ENCODE measurements at regions not wholly inside any gene's neighbourhood (a gene's known extent, or its start where the extent isn't known, plus 50 kb on each side); places are given as distances from the start of the nearest gene placed in this dataset.

DNA sequence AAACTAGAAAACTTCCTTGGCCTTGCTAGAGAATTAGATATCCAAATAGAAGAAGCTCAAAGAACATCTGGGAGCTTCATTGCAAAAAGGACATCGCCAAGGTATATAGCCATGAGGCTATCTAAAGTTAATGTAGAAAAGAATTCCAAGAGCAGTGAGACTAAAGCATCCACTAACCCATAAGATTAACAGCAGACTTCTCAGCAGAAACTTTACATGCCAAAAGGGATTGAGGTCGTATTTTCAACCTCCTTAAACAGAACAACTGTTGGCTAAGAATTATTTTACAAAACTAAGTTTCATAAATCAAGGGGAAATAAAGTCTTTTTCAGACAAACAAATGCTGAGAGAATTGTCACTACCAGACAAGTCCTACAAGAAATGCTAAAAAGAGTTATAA lies 149.1 kb upstream of the COL21A1 start:
- no peak overlapping the region for H3K56ac ChIP-seq (replicated peaks; ENCODE audit: insufficient read length, low read depth, low read length)
- H2BK5ac ChIP-seq (ENCODE audit: low read depth, low read length) = no peak overlapping the region
- no peak overlapping the region for H2BK120ac ChIP-seq (replicated peaks; ENCODE audit: low read depth, low read length)
- no peak overlapping the region for H3K23ac ChIP-seq (ENCODE audit: insufficient read length)
- no peak overlapping the region for H4K91ac ChIP-seq (replicated peaks; ENCODE audit: insufficient read length, low read length)
- no peak overlapping the region for H3K9ac ChIP-seq (replicated peaks in 1 of 4; ENCODE audit: extremely low read depth in 1 of 4, low read depth in 3 of 4, low read length in 3 of 4)
- no peaks in the 10 kb centered on the region for H3K9me3 ChIP-seq (ENCODE audit: insufficient read depth in 2 of 2, low read depth in 1 of 2, low read length in 1 of 2)
- no peaks in the 10 kb centered on the region for H3K23me2 ChIP-seq (ENCODE audit: low read depth, low read length)
- no peak overlapping the region for H3K4me3 ChIP-seq (ENCODE audit: extremely low read depth in 1 of 4, insufficient read depth in 2 of 4, low read depth in 3 of 4, low read length in 4 of 4)
- H3K79me2 ChIP-seq (ENCODE audit: control insufficient read depth in 1 of 2, insufficient read depth in 2 of 2, low read length in 2 of 2) = no peaks in the 10 kb centered on the region
- H3K27me3 ChIP-seq (replicated peaks in 1 of 4; ENCODE audit: control insufficient read depth in 3 of 4, extremely low read depth in 1 of 4, insufficient read depth in 3 of 4, low read length in 3 of 4) = no peaks in the 10 kb centered on the region
- H3K27ac ChIP-seq (ENCODE audit: low read depth, low read length) = no peak overlapping the region
- no peak for FAIRE-seq
- no peak overlapping the region for H2AK5ac ChIP-seq (ENCODE audit: low read depth, low read length)
- H4K8ac ChIP-seq (ENCODE audit: extremely low read depth, insufficient read depth, low read length) = no peak overlapping the region
- H4K5ac ChIP-seq (ENCODE audit: insufficient read length, low read depth, low read length) = no peak overlapping the region
- no peak overlapping the region for H3K18ac ChIP-seq (ENCODE audit: extremely low read depth, low read length)
- H2BK15ac ChIP-seq (ENCODE audit: low read length) = no peak overlapping the region
- 83% methylated on average over 2 of the region's 2 CpGs; no CpG with 5 or more reads in 1 of the 2 experiments for WGBS, 2 experiments (ENCODE audit: extremely low coverage in 1 of 2, insufficient coverage in 1 of 2, insufficient read length in 1 of 2, insufficient replicate concordance in 2 of 2, low coverage in 1 of 2, low lambda C conversion rate in 2 of 2, missing lambda C conversion rate in 1 of 2)
- H2AFZ ChIP-seq (ENCODE audit: low read length) = no peak overlapping the region
- no peak overlapping the region for H3K4me2 ChIP-seq (ENCODE audit: insufficient read depth in 1 of 2, low read depth in 2 of 2, low read length in 2 of 2)
- no peaks in the 10 kb centered on the region for H3K79me1 ChIP-seq (ENCODE audit: low read depth, low read length)
- no peak for TF ChIP-seq BRCA1 (IDR thresholded peaks at IDR 0.05; ENCODE audit: low read depth, low read length)
- no peak for TF ChIP-seq TCF12 (IDR thresholded peaks at IDR 0.05; ENCODE audit: low read depth, low read length)
- TF ChIP-seq SP1 (IDR thresholded peaks at IDR 0.05; ENCODE audit: low read depth, low read length) = no peak
- TF ChIP-seq MAFK (IDR thresholded peaks at IDR 0.05; ENCODE audit: low read depth, low read length) = no peak
- TF ChIP-seq SP2 (IDR thresholded peaks at IDR 0.05; ENCODE audit: low read length) = no peak
- TF ChIP-seq GABPA (IDR thresholded peaks at IDR 0.05; ENCODE audit: borderline replicate concordance, insufficient read depth, low read length) = no peak
- H3K14ac ChIP-seq (ENCODE audit: insufficient read length) = no peak overlapping the region
- H3K36me3 ChIP-seq (ENCODE audit: control insufficient read depth in 2 of 4, insufficient read depth in 4 of 4, low read length in 3 of 4) = no peaks in the 10 kb centered on the region
- H2BK12ac ChIP-seq (ENCODE audit: low read depth, low read length) = no peak overlapping the region
- H3K4me1 ChIP-seq (replicated peaks in 1 of 4; ENCODE audit: control insufficient read depth in 3 of 4, insufficient read depth in 4 of 4, low read length in 3 of 4) = peaks cover 0 to 3% (median 0%) of the 10 kb centered on the region in 4 experiments; a peak in 1 of 7 replicates
- ChIA-PET POLR2A (ENCODE audit: partially characterized antibody) (no interaction called here), CTCF (ENCODE audit: partially characterized antibody) (no interaction called here)
- no peaks in the 10 kb centered on the region for H4K20me1 ChIP-seq (replicated peaks in 1 of 2; ENCODE audit: control insufficient read depth in 1 of 2, insufficient read depth in 2 of 2, low read length in 2 of 2)
- no peak overlapping the region for H2BK20ac ChIP-seq (ENCODE audit: low read length)
- DNase-seq (ENCODE audit: low read depth in 1 of 2, low spot score in 2 of 2) = no peak
- no peak overlapping the region for H3K4ac ChIP-seq (replicated peaks; ENCODE audit: insufficient read length, low read depth, low read length)
